DOHH2 (cell line): ENCODE measurements at regions not wholly inside any gene's neighbourhood (a gene's known extent, or its start where the extent isn't known, plus 50 kb on each side); places are given as distances from the start of the nearest gene placed in this dataset.

ENCODE experiments used
- H3F3A ChIP-seq: fragments of 200-600 bp; sonication (generic), shearing (Covaris generic); 2 replicates; pipeline ENCODE4 v1.6.0; 2016; ENCODE audit warnings: antibody characterized with exemption, mild to moderate bottlenecking; ENCODE audit not compliant: control insufficient read depth, insufficient read depth
- H3K27ac ChIP-seq: fragments of 200-600 bp; sonication (generic); 2 replicates; pipeline ENCODE4 v1.5.1; 2014; ENCODE audit warnings: low read depth, mild to moderate bottlenecking, low read length, moderate library complexity
- H3K27me3 ChIP-seq: fragments of 200-600 bp; sonication (generic); 2 replicates; pipeline ENCODE4 v1.6.1; 2014; ENCODE audit warnings: mild to moderate bottlenecking, low read length, mixed read lengths; ENCODE audit not compliant: control insufficient read depth
- H3K36me3 ChIP-seq: fragments of 200-600 bp; sonication (generic); 2 replicates; pipeline ENCODE4 v1.6.1; 2014; ENCODE audit warnings: mild to moderate bottlenecking, low read length, moderate library complexity, mixed read lengths; ENCODE audit not compliant: control insufficient read depth
- H3K4me1 ChIP-seq: fragments of 200-600 bp; sonication (generic); 2 replicates; pipeline ENCODE4 v1.6.1; 2014; ENCODE audit warnings: mild to moderate bottlenecking, low read length, mixed read lengths; ENCODE audit not compliant: control insufficient read depth
- H3K4me2 ChIP-seq: fragments of 200-600 bp; sonication (generic); 2 replicates; pipeline ENCODE4 v1.6.0; 2014; ENCODE audit warnings: mild to moderate bottlenecking, low read length, moderate library complexity
- H3K4me3 ChIP-seq: fragments of 200-600 bp; sonication (generic); 2 replicates; pipeline ENCODE4 v1.5.1; 2014; ENCODE audit warnings: mild to moderate bottlenecking, low read length, mixed read lengths
- H3K79me2 ChIP-seq: fragments of 200-600 bp; sonication (generic); 2 replicates; pipeline ENCODE4 v1.6.1; 2014; ENCODE audit warnings: mild to moderate bottlenecking, low read length, mixed read lengths; ENCODE audit not compliant: control insufficient read depth
- H3K9me2 ChIP-seq: fragments of 200-600 bp; sonication (generic); replicated peaks from 2 replicates; pipeline ENCODE4 v1.6.1; 2014; ENCODE audit warnings: mild to moderate bottlenecking, low read length, mixed read lengths; ENCODE audit not compliant: control insufficient read depth
- H3K9me3 ChIP-seq: fragments of 200-600 bp; sonication (generic); 2 replicates; pipeline ENCODE4 v1.6.1; 2014; ENCODE audit warnings: antibody characterized with exemption, low read length, mixed read lengths; ENCODE audit not compliant: control insufficient read depth, insufficient read depth
- H4K20me1 ChIP-seq: fragments of 200-600 bp; sonication (generic); 2 replicates; pipeline ENCODE4 v1.6.0; 2014; ENCODE audit warnings: low read depth, mild to moderate bottlenecking, antibody characterized with exemption, low read length, moderate library complexity; ENCODE audit not compliant: control insufficient read depth, insufficient read depth
- CTCF ChIP-seq: fragments of 200-600 bp; sonication (generic); IDR thresholded peaks from one replicate; pipeline ENCODE4 v1.5.1; 2014; ENCODE audit warnings: antibody characterized with exemption, mild to moderate bottlenecking, low read depth, low read length; ENCODE audit not compliant: poor library complexity, severe bottlenecking
- EZH2phosphoT487 ChIP-seq: fragments of 200-600 bp; sonication (generic); IDR thresholded peaks from 2 replicates; pipeline ENCODE4 v1.6.1; 2017; ENCODE audit warnings: borderline replicate concordance, mild to moderate bottlenecking, antibody characterized with exemption, low read length, moderate library complexity, mixed read lengths

GRCh38 chr13:73731564-73731963 is 402.6 kb downstream of the KLF12 start:
- Histone ChIP-seq H3K9me2 (no peaks in the 10 kb centered on the region), H3K36me3 (no peaks in the 10 kb centered on the region), H3K4me2 (no peak overlapping the region), H4K20me1 (no peaks in the 10 kb centered on the region), H3K79me2 (no peaks in the 10 kb centered on the region), H3K4me1 (no peaks in the 10 kb centered on the region), H3K27ac (no peak overlapping the region), H3K9me3 (no peaks in the 10 kb centered on the region), H3K4me3 (no peak overlapping the region), H3K27me3 (no peaks in the 10 kb centered on the region), H3F3A (no peaks in the 10 kb centered on the region)
- TF ChIP-seq CTCF (no peak), EZH2phosphoT487 (no peak)

GRCh38 chr13:73730014-73730413 is 404.2 kb downstream of the KLF12 start:
- Histone ChIP-seq H3K27me3 (no peaks in the 10 kb centered on the region), H3F3A (no peaks in the 10 kb centered on the region), H3K79me2 (no peaks in the 10 kb centered on the region), H4K20me1 (no peaks in the 10 kb centered on the region), H3K27ac (no peak overlapping the region), H3K4me2 (no peak overlapping the region), H3K9me3 (no peaks in the 10 kb centered on the region), H3K4me1 (no peaks in the 10 kb centered on the region), H3K9me2 (no peaks in the 10 kb centered on the region), H3K36me3 (no peaks in the 10 kb centered on the region), H3K4me3 (no peak overlapping the region)
- TF ChIP-seq CTCF (no peak), EZH2phosphoT487 (no peak)

- no peak overlapping the region for H3K4me2 ChIP-seq
- no peaks in the 10 kb centered on the region for H3K27me3 ChIP-seq
- H3K9me2 ChIP-seq, result no peaks in the 10 kb centered on the region
These were observed 405.2 kb downstream of the KLF12 start for GRCh38 chr13:73729046-73729445.

More at GRCh38 chr13:73729046-73729445, 405.2 kb downstream of the KLF12 start:
- Histone ChIP-seq H3K4me1 (no peaks in the 10 kb centered on the region), H3F3A (no peaks in the 10 kb centered on the region), H3K36me3 (no peaks in the 10 kb centered on the region), H3K27ac (no peak overlapping the region), H4K20me1 (no peaks in the 10 kb centered on the region), H3K9me3 (no peaks in the 10 kb centered on the region), H3K4me3 (no peak overlapping the region), H3K79me2 (no peaks in the 10 kb centered on the region)
- TF ChIP-seq CTCF (no peak), EZH2phosphoT487 (no peak)
